Erythroblast (primary cell): ENCODE measurements at regions not wholly inside any gene's neighbourhood (a gene's known extent, or its start where the extent isn't known, plus 50 kb on each side); places are given as distances from the start of the nearest gene placed in this dataset.

Experiments
- GATA1 ChIP-seq: IDR thresholded peaks from 2 replicates; pipeline ENCODE4 v1.6.1; 2011; ENCODE audit warnings: low read depth, mild to moderate bottlenecking, control low read depth, low read length, moderate library complexity
- POLR2A ChIP-seq: IDR thresholded peaks from 2 replicates; pipeline ENCODE4 v1.6.1; 2011; ENCODE audit warnings: mild to moderate bottlenecking, low read length

DNA sequence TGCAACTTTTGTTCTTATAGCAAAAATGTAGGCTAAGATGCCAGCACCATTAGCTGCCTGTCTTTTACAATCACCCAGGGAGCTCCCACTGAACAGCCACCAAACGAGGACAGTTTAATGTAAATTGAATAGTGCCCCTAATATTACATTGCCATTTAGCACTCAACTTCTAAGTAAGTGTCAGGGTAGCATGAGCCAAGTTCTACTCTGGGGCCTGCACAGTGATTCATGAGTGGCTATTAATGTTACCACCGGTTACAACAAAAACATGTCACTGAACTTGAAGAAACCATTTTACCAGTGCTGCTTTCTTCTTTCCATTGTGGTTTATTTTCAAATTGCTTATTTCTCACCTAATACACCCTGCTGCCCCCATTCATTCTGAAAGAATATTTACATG, 295.6 kb upstream of the RRP15 start:
- no peak for TF ChIP-seq GATA1
- TF ChIP-seq POLR2A, result no peak
